HG03342 (cell line): ENCODE measurements at regions not wholly inside any gene's neighbourhood (a gene's known extent, or its start where the extent isn't known, plus 50 kb on each side); places are given as distances from the start of the nearest gene placed in this dataset.
"Not testable (repeated sequence)": the region's sequence is repeated elsewhere in the genome, so short reads cannot be mapped to it uniquely, and the experiment has no call there.

Source experiments
- ATAC-seq: cut with Tn5 transposase; IDR thresholded peaks from one replicate; pipeline ENCODE4 v1.9.1; 2021; ENCODE audit warnings: mild to moderate bottlenecking, moderate library complexity; ENCODE audit not compliant: unreplicated experiment

DNA sequence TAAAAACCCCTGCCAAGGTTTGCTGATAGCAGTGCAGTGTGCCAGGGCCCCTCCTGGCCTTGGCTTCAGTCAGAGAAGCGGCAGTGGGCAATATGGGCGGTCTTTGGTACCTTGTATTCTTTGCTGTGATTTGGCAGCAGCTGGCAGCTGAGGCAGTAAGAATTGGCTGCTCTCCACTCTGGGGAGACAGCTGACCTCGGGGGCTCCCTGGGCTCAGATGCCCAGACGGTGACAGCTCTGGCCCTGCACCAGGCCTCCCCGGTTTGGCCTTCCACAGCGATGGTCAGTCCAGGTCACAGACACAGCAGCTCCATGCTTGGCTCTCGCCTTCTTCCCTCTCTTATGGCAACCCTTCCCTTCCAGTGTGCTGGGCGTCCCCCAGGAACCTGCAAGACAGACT is 330.9 kb downstream of the BCOR start:
- ATAC-seq = no peak

DNA sequence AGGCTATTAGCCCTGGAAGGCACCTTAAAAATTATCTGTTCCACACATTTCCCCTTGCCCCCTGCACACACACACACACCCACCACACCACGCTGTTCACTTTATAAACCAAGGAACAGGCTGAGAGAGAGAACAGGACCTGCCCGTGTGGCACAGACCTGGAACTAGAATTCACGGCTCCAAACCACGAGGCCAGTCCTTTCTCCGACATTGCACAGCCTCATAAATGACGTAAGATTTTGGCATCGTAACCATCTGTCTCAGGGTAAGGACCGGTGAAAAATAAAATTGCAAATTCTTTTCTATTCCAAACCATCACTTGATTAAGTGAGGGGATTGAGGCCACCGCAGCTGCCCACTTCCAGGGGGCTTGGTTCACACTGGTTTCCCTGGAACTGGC is 330.3 kb downstream of the BCOR start:
- no peak for ATAC-seq

DNA sequence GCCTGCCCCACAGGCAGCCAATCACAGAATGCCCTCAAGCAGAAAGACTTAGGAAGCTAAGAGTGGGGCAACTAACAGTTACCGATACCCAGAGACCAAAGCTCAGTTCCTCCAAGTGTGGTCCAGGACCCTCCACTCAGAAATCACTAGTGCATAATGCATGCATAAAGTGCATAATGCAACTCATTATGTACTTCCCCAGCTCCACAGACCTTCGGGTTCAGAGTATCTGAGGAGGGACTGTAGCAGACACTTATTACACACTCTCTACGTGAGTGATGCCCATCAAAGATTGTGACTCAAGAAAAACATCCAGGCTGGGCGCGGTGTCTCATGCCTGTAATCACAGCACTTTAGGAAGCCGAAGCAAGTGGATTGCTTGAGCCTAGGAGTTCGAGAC is 328.0 kb downstream of the BCOR start:
- no peak for ATAC-seq

DNA sequence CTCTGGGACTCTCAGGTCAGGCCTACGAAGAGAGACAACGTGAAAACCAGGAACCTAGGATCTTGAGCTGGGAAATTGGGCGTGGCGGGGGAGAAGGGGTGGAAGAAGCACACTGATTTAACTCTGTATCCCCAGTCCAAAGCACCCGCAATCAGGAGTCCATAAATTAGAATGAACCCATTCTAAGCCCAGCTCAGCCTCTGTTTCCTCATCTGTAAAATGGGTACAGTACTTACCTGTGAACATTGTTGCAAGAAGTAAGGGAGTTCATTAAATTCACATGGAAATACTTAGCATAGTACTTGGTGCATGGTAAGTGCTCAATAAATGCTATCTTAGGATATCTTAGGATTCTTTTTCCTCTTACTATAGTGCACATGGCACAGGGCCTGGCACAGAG is 326.7 kb downstream of the BCOR start:
- ATAC-seq = no peak

DNA sequence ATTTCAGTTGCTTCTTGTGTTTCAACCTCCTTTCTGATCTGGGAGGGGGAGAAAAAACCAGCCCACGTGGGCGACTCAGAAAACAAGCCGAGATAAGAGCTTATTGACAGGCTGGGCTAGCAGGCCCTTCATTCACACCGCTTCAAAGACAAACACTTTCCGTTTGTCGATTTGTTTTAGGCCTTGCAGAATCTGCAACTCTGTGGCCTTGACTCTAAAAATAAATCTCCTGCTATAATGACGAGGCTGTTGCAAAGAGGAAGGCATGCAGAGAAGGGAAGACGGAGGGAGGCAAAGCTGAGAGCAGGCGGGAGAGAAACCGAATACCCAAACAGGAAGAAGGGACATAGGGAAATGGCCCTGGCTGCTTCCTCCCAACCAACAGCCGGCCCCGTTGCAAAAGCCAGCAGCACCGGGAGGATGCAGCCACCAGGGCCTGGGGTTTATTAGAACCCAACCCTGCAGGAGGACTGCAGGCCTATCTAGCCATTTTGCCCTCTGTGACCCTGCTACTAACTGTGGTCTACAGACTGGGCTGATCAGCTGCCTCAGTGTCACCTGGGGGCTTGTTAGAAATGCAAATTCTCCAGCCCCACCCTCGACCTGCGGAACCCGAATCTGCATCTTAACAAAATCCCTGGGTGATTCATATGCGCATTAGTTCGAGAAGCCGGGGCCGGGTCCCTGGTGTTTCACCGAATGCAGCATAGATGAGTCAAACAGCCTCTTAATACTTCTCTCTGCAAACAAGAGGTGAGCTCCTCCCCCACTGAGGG is 325.5 kb downstream of the BCOR start:
- no peak for ATAC-seq

DNA sequence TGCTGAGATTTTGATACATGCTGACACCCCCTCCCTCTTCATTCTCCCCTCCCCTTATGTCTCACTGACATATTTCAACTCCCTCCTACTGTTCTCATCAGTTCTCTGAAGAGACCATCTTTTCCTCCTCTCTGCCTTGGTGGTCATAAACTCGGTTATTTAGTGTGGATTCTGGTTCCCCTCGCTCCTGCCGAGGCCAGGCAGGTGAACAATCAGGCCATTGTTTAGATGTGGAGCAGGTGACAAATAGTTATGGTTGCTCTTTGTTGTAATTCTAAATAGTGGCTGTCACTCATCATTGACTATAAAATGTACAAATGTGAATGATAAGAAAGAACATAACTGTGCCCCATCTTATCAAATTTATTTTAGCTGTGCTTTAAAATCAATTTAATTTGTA is 324.6 kb downstream of the BCOR start:
- ATAC-seq = no peak

- ATAC-seq = no peak
Measured at GRCh38 chrX:39773923-39774773, 323.6 kb downstream of the BCOR start.

DNA sequence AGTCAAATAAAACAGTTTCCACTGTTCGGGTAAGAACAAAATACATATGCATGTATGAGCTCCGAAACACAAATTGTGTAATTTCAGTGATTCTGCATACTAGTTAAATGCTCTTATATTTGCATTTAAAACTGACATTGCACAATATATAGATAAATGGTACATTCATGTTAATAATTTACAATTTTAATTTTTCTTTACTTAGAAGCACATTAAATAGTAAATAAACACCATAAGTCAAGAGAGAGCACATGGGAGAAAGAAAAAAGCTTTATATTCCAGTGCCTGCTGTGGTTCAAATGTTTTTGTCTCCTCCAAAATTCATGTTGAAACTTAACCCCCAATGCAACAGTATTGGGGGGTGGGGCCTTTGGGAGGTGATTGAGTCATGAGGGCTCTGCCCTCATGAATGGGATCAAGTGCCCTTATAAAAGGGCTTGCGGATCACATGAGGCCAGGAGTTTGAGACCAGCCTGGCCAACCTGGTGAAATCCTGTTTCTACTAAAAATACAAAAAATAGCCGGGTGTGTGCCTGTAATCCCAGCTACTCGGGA is 322.9 kb downstream of the BCOR start:
- no peak for ATAC-seq

- ATAC-seq = no peak
Measured at GRCh38 chrX:39777623-39778025, 320.1 kb downstream of the BCOR start.

GRCh38 chrX:39779952-39780783 is 317.6 kb downstream of the BCOR start:
- no peak for ATAC-seq

DNA sequence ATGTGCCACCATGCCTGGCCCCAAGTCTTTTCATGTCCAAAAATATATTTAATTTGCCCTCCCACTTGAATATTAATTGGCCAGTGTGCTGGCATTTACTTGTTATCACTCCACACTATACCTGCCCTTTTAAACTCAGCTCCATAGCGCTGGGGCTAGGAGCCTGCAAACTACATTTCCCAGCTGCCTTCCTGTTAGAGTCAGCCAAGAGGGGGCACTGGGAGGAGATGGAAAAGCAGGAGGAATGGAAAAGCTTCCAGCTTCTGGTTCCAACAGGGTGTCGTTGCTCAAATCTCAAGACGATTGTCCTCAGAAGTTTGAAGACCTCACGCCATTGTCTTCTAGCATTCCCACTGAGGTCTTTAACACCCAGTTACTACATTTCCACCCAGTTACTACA is 315.5 kb downstream of the BCOR start:
- no peak for ATAC-seq

DNA sequence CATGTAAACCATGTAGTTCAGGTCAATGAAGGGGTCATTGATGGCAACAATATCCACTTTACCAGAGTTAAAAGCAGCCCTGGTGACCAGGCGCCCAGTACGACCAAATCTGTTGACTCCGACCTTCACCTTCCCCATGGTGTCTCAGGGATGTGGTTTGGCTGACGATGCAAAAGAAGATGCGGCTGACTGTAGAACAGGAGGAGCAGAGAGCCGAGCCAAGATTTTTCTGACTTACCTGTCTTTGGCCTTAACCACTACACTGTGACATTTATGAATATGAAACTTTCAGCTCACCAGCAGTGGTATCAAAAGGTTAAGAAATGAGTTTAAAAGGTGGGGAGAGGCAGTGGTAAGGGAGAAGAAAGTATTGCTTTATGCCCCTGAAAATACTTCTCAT is 309.8 kb downstream of the BCOR start:
- ATAC-seq = no peak

DNA sequence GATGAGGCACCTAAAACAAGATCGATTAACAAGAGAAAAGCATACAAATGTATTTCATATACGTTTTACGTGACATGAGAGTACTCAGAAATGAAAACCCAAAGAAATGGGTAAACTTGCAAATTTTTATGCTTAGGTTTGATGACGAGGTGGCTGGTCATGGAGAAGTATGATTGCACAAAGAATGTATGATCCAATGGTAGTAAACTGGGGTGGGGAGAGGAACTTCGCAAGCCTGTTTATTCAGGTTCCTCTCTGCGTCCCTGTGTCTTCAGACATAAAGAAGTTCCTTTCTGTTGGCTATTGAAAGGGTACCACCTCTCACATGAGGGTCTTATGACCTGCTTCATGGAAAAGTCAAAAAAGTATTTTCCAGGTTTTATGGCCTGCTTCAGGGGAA is 309.2 kb downstream of the BCOR start:
- ATAC-seq = no peak

GRCh38 chrX:39791691-39792090 is 306.1 kb downstream of the BCOR start:
- no peak for ATAC-seq

GRCh38 chrX:39795605-39796004 is 302.2 kb downstream of the BCOR start:
- no peak for ATAC-seq

DNA sequence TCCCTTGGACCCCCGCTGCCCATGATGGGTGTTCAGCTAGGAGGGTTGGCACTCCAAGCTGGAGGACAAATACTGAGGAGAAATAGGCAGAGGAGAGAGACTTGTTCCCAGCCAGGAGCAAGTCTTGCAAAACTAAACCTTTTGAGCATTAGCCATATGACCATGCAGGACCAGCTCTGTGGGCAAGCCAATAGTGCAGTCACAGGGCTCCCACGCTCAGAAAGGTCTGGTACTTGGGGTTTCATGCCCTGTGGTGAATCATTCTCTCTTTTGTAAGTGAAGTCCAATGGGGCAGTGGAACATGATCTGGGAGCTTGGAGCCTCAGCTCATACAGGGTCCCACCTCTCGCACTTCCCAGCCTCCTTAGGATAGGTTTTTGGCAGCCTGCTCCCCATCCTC is 300.9 kb downstream of the BCOR start:
- ATAC-seq = no peak

DNA sequence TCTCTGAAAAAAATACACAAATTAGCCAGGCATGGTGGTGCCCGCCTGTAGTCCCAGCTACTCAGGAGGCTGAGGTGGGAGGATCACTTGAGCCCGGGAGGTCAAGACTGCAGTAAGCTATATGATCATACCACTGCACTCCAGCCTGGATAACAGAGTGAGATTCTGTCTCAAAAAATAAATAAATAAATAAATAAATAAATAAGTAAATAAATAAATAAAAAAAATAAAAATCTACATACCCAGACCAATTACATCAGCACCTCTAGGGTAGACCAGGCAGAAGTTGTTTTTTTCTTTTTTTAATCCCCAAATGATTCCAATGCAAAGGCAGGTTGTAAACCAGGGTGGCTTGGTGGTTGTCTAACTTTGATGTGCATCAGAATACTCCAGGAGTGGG is 299.3 kb downstream of the BCOR start:
- not testable (repeated sequence) for ATAC-seq

DNA sequence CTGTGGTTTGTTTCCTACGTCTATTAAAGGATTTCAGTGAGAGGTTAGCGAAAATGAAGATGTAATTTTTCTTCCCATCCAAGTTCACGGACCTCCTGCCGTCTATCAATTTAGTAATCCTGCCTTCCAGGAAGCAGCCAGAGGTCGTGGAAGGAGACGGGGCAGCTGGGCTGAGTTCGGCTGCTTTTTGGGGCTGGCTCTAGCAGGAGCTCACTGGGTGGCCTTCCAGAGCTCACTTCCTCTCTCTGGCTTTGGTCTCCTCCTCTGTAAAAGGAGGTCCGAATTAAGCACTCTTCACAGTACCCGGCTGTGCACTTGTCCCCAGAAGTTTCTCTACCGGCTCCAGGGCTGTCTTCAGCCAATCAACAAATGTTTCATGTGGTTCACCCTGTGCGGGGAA is 295.4 kb downstream of the BCOR start:
- no peak for ATAC-seq

DNA sequence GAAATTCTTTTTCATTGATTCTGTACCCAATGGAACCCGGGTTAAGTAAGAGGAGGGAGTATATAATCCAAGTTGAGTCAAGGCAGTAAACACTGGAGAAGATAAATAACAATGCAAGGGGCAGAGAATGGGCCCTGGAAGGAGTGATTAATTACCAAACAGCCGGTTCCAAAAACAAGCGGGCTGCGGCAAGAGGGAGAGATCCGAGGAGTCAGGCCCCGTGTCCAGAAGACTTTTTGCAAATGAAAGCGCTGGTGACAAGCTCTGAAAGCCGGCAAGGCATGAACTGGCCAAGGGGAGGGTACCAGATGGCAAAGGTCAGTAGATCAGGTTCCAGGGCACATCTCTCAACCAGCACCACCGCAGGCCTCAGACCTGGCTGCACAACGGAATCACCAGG is 294.9 kb downstream of the BCOR start:
- ATAC-seq = no peak

DNA sequence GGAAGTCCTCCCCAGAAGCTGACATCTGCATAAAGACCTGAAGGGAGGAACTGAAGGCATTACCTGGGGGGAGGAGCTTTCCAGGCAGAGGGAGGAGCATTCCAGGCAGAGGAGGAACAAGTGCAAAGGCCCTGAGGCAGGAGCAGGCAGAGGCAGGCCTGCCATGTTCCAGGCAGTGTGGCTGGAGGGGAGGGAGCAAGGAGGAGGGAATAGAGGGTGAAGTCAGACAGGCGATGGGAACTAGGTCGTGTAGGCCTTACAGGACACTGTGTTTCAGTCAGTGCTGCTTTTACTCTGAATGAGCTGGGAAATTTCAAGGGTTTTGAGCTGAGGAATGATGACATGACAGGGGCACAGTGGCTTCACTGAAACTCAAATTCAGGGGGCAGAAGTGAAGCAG is 292.7 kb downstream of the BCOR start:
- ATAC-seq = no peak

- ATAC-seq = no peak
Measured at GRCh38 chrX:39805825-39806224, 291.9 kb downstream of the BCOR start.
